Vagina (tissue), 2 donors: ENCODE measurements at regions not wholly inside any gene's neighbourhood (a gene's known extent, or its start where the extent isn't known, plus 50 kb on each side); places are given as distances from the start of the nearest gene placed in this dataset.

Experiments used
- POLR2A ChIP-seq, 2 donors: fragments of 450-650 bp; IDR thresholded peaks; one replicate each; pipeline ENCODE4 v1.6.1; 2017; ENCODE audit warnings: antibody characterized with exemption in 2 of 2, mild to moderate bottlenecking in 2 of 2, moderate library complexity in 2 of 2
- POLR2AphosphoS5 ChIP-seq, 2 donors: sonication (generic); formaldehyde crosslinking; IDR thresholded peaks; one replicate each; pipeline ENCODE4 v1.9.0; 2017; ENCODE audit warnings: antibody characterized with exemption in 2 of 2, mild to moderate bottlenecking in 2 of 2, low read depth in 1 of 2; ENCODE audit not compliant: insufficient read depth in 1 of 2
- TF ChIP-seq, protein P1 (sequence below), 3 experiments: fragments of 450-650 bp in 2 of 3; fragments of 200-600 bp in 1 of 3; sonication (generic) in 1 of 3; IDR thresholded peaks; one replicate each; pipeline ENCODE4 v1.5.1; 2017 to 2019; ENCODE audit warnings: antibody characterized with exemption in 3 of 3, mild to moderate bottlenecking in 2 of 3, moderate library complexity in 2 of 3

DNA sequence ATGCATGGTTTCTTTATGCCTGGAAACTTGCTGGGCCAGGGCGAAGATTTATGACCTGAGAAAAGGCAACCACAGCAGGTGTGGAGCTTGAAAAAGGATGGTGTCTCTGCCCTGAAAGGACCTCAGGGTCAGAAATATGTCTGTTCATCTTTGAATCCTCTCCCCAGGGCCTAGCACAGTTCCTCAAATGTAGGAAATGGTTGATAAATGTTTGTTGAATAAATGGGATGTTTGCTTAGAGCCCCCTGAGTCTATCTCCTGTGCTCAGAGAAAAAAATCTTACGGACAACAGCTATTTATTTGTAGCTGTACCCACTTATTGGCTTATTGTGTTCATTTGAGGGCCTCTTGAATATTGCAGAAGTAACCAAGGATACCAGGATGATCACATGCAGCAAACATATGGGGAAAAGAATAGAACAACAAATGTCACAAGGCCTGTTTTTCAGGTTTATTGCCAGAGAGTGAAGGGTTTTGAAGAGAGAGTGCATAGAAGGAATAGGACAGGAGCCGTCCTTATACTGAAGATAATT, 114.5 kb downstream of the KLF5 start:
- TF ChIP-seq POLR2A (IDR thresholded peaks at IDR 0.05) (no peak), POLR2AphosphoS5 (IDR thresholded peaks at IDR 0.05; ENCODE audit: insufficient read depth in 1 of 2, low read depth in 1 of 2) (no peak)
- TF ChIP-seq, protein P1, sequence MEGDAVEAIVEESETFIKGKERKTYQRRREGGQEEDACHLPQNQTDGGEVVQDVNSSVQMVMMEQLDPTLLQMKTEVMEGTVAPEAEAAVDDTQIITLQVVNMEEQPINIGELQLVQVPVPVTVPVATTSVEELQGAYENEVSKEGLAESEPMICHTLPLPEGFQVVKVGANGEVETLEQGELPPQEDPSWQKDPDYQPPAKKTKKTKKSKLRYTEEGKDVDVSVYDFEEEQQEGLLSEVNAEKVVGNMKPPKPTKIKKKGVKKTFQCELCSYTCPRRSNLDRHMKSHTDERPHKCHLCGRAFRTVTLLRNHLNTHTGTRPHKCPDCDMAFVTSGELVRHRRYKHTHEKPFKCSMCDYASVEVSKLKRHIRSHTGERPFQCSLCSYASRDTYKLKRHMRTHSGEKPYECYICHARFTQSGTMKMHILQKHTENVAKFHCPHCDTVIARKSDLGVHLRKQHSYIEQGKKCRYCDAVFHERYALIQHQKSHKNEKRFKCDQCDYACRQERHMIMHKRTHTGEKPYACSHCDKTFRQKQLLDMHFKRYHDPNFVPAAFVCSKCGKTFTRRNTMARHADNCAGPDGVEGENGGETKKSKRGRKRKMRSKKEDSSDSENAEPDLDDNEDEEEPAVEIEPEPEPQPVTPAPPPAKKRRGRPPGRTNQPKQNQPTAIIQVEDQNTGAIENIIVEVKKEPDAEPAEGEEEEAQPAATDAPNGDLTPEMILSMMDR (IDR thresholded peaks at IDR 0.05) = no peak
